HEK293 (cell line): ENCODE measurements at regions not wholly inside any gene's neighbourhood (a gene's known extent, or its start where the extent isn't known, plus 50 kb on each side); places are given as distances from the start of the nearest gene placed in this dataset.

Experiments
- SP7 ChIP-seq: fragments of 450-650 bp; formaldehyde crosslinking; IDR thresholded peaks from 2 replicates; pipeline ENCODE4 v1.5.1; 2016; ENCODE audit warnings: missing biosample characterization, missing genetic modification characterization
- TF ChIP-seq, protein P1 (sequence below): fragments of 450-650 bp; formaldehyde crosslinking; IDR thresholded peaks from 2 replicates; pipeline ENCODE4 v1.5.1; 2016; ENCODE audit warnings: missing biosample characterization, missing genetic modification characterization
- TF ChIP-seq, protein P2 (sequence below): fragments of 450-650 bp; formaldehyde crosslinking; IDR thresholded peaks from 2 replicates; pipeline ENCODE4; 2016; ENCODE audit warnings: missing biosample characterization, missing genetic modification characterization

DNA sequence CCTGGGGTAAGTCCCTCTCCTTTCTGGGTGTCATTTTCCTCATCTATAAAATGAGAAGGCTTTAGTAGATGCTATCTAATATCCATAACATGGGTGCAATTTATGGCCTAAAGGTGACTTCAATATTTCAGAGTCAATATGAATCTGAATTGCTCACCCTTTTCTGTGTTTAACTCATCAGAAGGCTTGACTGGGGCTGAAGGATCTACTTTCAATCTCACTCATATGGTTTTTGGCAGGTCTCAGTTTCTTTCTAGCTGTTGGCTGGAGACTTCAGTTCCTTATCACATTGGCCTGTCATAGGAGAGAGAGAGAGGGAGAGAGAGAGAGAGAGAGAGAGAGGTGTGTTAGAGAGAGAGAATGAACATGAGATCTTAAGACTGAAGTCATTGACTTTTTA, 343.7 kb upstream of the MEX3C start:
- TF ChIP-seq, protein P1, sequence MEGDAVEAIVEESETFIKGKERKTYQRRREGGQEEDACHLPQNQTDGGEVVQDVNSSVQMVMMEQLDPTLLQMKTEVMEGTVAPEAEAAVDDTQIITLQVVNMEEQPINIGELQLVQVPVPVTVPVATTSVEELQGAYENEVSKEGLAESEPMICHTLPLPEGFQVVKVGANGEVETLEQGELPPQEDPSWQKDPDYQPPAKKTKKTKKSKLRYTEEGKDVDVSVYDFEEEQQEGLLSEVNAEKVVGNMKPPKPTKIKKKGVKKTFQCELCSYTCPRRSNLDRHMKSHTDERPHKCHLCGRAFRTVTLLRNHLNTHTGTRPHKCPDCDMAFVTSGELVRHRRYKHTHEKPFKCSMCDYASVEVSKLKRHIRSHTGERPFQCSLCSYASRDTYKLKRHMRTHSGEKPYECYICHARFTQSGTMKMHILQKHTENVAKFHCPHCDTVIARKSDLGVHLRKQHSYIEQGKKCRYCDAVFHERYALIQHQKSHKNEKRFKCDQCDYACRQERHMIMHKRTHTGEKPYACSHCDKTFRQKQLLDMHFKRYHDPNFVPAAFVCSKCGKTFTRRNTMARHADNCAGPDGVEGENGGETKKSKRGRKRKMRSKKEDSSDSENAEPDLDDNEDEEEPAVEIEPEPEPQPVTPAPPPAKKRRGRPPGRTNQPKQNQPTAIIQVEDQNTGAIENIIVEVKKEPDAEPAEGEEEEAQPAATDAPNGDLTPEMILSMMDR = no peak
- TF ChIP-seq, protein P2, sequence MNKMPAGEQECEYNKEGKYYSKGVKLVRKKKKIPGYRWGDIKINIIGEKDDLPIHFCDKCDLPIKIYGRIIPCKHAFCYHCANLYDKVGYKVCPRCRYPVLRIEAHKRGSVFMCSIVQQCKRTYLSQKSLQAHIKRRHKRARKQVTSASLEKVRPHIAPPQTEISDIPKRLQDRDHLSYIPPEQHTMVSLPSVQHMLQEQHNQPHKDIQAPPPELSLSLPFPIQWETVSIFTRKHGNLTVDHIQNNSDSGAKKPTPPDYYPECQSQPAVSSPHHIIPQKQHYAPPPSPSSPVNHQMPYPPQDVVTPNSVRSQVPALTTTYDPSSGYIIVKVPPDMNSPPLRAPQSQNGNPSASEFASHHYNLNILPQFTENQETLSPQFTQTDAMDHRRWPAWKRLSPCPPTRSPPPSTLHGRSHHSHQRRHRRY (tag by site-specific recombination) = no peak
- TF ChIP-seq SP7 (tag by site-specific recombination) = no peak
